ENCODE measurements at regions not wholly inside any gene's neighbourhood (a gene's known extent, or its start where the extent isn't known, plus 50 kb on each side); places are given as distances from the start of the nearest gene placed in this dataset.

DNA sequence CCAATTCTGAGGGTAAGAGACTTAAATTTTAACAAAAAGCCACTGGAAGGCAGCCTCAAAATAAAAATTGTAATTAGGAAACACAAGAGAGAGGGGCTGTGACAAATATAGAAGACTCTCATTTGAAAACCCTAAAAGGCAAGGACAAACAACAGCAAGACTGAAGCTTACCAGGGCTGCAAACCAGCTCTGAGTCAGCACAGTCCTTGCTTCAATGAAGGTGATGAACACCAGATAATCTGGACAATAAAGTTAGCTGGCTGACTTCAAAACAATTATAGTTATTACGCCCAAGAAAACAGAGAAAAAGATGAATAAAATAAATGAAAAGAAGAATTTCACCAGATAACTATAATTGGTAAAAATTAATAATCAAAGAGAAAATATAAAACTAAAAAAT, 149.3 kb upstream of the NSMCE3 start:
- no peak for DNase-seq

DNA sequence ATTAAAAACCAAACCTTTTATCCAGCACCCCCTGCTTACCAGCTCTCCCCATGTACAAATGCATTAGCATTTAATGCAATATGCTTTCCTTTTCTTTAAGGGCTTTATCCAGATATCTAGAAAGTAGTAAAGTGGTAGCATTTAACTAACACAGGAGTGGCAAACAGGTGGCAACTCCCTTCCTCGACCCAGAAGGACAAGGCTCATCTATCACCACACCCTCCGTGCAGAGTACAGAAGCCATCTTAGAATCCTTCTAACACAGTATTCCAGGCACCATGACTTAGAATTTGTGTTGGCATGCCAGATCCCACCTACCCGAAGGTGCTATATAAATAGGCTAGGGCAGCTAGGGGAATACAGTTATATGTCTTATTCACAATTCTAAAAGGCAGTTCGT, 148.6 kb upstream of the NSMCE3 start:
- no peak for DNase-seq

DNA sequence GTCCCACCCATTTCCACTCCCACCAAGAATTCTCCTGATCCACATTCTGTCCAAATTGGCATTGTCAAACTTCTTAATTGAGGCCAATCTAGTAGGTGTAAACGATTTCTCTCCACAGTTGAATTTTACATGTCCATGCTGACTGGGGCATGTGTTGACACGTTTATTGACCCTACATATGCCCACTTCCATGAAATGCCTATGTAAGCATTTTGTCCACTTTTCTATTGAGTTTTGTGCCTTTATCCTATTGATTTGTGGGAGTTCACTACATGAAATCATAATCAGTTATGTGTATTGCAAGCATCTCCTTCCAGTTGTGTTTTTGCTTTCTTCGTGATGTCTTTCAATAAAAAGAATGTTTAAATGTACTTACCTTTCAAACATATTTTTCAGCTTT, 141.7 kb upstream of the NSMCE3 start:
- DNase-seq, result no peak

DNA sequence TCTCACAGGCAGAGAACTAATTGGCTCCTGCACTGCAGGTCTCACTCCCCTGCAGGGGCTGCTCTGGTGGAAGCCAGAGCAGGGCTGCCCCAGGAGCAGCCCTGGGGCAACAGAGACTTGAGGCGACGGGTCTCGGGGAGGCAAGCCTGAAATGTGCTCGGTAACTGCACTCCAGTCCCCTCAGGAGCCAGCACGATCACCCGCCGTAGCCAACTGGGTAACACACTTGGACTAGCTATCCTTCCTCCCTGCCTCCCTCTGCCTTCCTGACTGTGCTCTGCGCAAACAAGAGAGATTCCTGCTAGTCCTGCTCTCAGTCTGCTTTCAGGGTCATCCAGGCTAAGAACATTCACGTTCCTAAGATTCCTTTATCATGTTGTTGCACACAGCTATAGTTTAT, 140.7 kb upstream of the NSMCE3 start:
- no peak for DNase-seq

DNA sequence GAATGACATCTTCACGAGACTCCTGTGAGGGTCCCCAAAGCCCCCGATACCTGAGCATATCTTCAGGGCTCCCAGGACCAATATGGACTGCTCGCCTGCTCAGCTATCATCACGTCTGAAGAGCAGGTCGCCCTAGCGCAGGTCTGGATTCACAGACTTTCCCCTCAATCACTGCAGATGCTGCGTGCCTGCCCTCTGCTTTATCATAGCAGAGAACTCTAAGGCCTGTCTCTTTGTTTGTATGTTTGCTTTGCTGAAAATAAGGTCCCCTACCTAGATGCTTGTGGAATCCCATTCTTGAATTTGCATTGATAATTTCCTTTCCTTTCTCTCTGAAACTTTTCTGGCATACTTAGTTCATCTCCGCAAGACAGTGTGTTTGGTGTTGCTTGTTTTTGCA, 140.3 kb upstream of the NSMCE3 start:
- DNase-seq, result no peak

DNA sequence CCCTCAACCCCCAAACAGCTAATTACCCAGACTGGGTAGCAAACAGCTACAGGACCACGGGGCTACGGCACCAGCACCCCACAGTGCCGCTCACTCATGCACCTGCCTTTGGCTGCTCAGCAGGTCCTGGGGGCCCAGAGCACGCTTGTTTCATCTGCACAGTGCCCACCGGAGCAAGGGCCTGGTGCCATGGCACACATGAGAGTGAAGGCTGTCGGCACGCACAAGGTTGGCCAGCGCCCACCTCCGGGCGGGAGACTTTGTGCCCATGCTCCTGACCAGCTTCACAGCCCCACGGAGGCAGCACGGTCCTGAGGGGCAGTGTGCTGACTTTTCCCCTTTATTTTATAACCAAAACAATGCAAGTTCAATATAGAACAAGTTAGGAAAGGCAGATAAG, 135.9 kb upstream of the NSMCE3 start:
- no peak for DNase-seq

DNA sequence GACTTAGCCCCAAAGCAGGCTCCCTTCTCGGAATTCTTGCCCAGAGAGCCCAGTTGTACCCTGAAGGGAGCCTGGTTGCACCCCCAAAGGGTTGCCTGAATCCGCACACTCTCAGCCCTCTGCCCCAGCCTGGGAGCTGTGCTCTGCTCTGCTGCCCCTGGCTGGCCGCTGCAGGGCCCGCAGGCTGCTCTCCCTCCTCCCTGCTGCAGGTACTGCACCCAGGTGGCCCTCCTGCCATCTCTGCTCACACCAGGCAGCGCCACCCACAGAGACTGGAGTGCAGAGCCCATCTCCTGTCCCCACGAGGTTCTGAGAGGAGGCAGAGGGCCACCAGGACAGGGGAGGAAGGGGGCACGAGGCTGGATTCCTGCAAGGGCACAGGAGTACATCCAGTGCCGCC, 134.2 kb upstream of the NSMCE3 start:
- no peak for DNase-seq

DNA sequence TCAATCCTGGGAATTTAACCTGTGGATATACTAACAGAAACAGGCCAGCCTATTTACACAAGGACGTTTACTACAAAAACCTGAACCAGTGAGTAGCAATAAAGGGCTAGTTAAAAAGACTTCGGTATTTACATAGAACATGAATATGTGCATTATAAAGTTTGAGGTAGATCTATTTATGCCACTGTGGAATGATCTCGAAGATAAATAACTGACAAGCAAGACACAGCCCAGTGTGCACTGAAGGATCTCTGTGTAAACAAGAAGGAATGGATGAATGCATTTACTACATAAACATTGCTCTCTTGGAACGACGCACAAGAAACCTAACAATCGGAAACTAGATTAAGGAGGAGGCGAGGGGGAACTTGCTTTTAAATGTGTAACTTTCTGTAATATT, 132.0 kb upstream of the NSMCE3 start:
- DNase-seq, result peak; percentile 48

DNA sequence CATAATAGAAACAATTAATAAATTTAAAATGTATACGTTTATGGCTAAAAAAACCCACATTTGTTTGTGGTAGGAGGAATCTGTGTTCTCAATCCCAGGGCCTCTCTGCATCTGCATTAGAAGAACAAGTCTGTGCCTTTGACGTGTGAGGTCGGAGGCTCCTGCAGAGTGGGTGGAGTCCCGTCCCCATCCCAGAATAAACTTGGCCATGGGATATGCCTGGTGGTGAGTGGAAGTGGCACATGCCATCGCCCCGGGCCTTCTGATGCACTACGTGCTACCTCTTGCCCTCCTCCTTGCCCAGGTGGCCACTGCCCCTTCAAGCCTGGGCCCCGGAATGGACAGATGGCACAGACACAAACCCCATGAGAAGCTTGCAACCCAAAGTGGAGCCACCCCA, 131.1 kb upstream of the NSMCE3 start:
- no peak for DNase-seq

DNA sequence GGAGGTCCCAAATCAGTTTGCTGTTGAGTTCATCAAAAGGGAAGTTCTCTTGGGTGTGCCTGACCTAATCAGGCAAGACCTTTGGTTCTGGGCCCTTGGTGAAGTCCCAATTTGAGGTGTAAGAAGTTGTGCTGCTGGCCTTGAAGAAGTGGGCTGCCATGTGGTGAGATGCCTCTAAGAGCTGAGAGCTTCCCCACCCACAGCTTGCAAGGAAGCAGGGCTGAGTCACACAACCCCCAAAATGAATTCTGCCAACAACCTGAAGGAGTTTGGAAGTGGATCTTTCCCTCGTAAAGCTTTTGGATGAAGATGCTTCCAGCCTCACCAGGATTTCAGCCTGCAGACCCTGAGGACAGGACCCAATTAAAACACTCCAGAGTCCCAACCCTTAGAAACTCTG, 129.3 kb upstream of the NSMCE3 start:
- DNase-seq, result no peak

DNA sequence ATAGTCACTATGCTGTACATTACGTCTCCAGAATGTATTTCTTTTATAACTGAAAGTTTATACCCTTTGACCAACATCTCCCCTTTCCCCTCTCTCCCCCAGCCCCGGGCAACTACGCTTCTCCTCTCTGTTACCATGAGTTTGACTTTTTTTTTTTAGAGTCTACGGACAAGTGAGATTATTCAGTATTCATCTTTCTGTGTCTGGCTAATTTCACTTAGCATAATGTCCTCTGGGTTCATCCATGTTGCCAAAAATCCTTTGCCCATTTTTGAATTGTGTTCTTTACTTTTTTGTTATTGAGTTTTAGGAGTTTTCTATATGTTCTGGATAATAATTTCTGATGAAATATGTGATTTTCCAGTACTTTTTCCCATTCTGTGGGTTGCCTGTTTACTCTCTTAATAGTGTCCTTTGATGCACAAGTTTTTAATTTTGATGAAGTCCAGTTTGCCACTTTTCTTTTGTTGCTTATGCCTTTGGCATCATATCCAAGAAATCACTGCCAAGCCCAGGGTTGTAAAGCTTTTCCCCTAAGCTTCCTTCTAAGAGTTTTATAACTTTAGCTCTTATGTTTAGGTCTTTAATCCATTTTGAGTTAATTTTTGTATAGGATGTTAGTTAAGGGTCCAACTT, 126.7 kb upstream of the NSMCE3 start:
- no peak for DNase-seq

DNA sequence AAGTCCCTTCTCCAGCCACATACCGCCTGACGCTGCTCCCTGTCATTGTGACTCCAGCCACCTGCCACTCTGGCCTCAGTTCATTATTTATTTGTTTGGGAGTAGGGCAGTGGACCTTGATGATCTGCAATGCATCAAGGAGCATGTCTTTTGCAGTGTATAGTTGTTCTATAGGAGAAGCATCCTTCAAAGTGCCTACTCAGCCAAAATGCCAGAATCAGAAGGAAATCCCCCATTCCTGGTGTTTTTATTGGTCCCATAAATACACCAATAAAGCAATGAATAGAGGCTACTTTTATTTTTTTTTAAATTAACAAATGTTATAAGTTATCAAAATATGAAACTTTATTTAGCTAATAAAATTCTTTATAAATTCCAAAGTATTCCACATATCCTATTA, 123.8 kb upstream of the NSMCE3 start:
- DNase-seq, result no peak

DNA sequence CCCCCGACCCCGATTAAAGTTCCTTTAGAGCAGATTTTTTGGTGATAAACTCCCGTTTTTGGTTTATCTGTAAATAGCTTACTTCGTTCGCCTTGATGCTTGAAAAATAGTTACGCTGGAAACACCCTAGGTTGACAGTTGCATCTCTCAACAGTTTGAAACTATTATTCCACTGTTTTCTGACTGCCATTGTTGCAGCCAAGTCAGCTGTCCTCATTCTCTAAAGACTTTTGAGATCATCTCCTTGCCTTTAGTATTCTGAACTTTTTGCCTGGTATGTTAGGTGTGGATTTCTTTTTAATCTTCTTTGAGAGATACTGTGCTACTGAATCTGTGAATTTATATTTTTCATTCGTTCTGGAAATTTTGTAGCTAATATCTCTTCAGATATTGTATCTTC, 122.7 kb upstream of the NSMCE3 start:
- DNase-seq, result no peak

DNA sequence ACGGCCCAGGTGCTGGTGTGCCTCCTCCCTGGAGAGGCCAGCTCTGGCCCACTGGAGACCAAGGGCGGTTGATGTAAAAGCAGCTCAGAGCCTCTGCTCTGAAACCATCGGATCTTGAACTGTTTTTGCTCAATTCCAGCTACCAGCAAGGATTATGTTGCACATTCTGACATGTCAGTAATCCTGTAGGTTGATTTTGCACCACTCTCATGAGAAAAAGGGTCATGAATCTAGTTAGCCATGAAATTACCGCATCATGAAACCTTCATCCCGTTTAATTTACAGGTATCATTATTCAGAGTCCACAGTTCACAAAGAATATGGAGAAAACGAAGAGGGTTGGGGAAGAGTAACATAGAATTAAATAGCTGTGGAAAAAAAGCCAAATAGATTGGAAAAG, 120.4 kb upstream of the NSMCE3 start:
- DNase-seq, result no peak

DNA sequence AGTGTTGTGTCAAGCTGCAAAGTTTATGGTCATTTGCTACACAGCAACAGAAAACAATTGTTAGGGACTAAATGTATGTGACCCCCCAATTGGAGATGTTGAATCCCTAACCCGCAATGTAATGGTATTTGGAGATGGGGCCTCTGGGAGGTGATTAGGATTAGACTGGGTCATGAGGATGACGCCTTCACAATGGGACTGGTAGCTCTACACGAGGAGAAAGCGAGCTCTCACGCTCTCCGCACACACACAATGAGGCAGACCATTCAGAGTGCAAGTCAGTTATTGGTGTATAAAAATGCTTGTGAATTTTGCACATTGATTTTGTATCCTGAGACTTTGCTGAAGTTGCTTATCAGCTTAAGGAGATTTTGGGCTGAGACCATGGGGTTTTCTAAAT, 116.9 kb upstream of the NSMCE3 start:
- DNase-seq, result no peak

DNA sequence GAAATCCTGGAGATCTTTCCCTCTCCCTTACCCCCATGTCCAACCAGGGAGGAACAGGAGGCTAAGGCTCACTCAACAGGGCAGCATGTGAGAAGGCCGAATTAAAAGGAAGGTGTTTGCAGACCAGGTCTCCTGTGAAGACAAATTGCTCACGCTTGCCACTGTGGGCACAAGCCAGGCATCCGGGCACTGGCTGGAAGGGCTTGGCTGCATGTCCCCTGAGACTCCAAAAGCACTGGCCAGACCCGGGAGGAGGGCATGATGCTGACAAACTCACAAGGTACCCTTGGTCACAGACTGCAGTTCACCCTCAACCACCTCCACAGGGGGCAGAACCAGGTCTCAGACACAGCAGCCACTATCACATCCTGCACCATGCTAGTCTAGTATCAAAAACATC, 113.7 kb upstream of the NSMCE3 start:
- DNase-seq, result no peak

DNA sequence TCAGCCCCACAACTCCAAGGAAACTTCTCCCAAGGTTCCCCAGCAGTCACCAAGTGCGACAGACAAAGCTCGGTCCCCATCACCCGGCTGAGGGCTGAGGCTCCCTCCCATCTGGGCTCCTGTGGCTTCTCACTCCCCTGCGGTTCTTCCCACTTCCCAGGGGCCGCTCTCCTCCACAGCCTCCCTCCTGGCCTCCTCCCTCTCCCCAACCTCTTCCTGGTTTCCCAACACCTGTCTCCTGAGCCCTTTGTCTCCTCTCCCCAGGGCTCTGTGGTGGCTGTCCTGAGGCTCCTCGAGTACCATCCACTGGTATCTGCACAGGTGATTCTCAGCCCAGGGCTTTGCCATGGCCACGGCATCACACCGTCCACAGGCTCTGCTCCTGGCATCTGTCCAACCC, 113.2 kb upstream of the NSMCE3 start:
- no peak for DNase-seq

DNA sequence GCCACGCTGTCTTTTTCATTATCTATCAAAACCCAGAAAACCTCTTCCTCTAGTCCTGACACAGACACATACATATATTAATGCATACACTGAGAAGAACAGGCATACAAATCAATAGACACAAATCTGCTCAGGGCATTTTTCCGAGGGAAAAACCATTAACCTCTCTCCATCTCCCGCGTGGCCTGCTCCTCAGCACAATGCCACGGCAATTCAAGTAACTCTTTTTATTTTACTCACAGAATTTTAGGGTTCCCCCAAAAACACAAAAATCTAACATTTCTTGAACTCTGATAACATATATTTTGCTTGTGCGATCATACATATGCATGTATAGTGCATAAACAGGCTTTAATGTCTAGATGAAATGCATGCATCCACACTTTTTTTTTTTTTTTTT, 110.8 kb upstream of the NSMCE3 start:
- DNase-seq, result no peak

DNA sequence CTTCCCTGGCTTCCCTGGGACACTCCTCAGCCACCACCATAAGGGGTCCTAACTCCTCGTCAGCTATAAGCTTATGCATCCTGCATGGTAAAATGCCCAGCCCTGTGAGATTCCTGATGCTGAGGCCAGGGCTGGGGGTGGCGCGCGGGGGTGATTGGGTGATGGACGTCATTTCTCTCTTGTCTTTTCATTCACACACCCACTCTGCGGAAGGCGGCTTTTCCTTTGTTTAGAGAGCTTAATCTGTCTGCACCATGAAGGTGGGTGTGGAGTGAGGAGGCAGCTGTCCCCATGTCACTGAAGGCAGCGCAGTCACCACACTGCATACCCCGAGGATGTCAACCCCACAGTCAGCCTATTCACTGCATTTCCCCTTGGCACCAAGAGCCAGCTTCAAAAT, 110.0 kb upstream of the NSMCE3 start:
- DNase-seq, result no peak

DNA sequence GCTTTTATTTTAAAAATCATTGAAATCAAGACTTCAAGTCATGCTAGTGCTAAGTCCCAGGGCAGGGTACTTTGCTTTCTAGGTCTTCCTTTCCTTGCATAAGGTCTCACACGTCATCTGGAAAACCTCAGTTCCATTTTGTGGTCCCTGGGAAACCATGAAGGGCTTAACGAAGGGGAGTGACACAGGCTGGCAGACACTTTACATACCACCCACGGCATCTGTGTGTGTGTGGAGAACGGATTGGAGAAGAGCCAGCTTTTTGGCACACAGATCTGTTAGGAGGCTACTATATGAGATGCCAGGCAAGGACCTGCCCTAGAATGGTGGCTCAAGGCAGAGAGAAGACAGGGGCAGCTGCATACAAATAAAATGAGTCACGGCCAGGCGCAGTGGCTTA, 107.5 kb upstream of the NSMCE3 start:
- DNase-seq, result no peak

DNA sequence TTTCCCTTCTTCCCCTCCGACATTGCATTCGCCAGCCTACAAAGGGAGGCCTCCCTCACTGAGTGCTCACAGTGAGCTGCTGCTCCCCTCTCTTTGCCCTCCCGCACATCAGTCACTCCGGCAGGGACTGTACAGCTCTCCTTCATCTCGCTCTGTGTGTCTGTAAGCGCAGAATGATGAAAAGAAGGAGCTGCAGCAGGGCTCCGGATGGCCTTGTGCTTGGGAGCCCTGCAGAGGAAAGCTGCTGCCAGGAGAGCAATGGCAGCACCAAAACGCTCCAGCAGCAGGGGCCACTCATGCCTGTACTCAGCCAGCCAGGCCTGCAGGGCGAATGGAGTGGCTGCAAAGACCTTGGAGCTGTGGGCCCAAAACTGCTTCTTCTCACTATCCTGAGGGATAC, 107.0 kb upstream of the NSMCE3 start:
- DNase-seq, result no peak

DNA sequence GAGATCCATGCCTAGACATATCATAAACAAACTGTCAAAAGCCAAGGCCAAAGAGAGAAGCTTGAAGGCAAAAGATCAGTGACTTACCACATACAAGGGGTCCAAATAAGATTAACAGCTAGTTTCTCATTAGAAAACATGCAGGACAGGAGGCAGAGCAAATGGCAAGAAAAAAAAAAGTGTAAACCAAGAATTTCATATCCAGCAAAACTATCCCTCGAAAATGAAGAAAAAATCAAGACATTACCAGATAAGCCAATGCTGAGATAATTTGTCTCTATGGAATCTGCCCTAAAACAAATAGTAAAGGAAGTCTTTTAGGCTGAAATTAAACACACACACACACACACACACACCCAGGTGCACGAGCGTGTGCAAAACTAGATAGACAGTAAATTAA, 99.6 kb upstream of the NSMCE3 start:
- DNase-seq, result no peak

DNA sequence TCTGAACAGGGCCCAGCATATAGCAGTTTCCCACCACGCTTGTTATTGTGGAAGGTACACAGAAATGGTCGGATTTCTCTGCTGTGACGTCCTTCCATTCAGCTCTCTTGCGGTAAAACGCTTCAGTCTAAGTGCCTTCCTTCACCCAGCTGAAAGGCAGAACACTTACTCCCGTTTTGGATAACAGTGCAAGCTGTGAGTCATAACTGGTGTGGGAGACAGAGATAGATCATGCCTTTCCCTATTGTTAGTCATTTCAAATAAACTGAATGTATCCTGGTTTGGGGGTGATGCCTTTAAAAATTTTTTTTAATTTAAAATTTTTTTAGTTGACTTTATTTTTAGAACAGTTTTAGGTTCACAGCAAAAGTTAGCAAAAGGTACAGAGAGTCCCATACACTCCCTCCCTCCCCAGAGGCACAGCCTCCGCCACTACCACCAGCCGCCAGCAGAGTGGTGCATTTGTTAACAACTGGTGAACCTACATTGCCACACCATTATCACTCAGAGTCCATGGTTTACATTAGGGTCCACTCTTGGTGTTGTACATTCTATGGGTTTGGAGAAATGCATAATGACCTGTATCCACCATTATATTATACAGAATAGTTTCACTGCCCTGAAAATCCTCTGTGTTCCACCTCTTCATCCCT, 94.9 kb upstream of the NSMCE3 start:
- peak; percentile 43 for DNase-seq

DNA sequence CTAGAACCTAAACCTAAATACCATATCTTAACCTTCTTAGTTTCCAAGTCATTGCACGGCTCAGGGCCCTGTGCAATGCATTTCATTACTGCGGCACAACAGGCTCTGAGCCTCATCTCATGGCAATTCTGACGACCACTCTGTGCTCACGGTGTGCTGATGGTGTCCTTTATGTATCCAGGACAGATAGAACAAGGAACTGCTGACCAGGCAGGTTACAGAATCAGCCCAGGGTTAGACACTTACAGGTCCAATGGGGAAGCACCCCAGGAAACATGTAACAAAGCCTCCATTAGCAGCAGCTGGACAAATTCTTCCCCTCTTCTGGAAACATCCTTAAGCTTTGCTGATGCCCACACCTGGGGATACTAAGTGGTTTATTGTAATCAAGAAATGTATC, 91.9 kb upstream of the NSMCE3 start:
- no peak for DNase-seq

DNA sequence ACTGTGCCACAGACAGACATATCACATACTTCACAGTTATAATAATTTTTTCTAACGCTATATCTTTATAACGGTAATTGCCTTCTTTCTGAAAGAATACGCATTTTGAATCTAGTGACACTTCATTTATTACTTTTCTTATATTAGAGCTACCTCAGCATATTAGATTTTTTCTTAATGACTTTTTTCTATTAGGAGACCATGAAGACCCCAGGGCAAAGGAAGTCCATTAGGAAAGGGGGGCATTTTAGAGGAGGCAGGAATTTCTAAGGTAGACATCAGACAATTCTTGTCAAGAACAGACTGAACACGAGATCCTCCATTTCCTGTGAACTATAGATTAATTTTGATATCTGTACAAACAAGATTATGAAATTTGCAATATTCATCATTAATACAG, 90.5 kb upstream of the NSMCE3 start:
- no peak for DNase-seq

DNA sequence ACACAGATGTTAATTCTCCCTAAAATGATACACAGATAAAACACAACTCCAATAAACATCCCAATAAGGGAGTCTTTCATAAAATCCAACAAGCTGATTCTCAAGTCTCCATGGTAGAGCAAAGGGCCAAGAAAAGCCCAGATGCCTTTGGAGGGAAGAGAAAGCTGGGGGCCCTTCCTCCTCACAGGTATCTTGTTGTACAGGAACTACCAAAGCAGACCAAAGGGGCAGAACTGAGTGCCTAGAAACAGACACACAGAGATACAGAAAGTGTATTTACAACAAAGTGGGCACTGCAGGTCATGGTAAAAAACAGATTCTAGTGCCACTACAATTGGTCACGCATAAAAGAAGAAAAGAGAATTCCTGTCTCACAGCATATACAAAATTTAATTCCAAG, 87.2 kb upstream of the NSMCE3 start:
- DNase-seq, result no peak

Measured in kidney glomerular epithelial cell (primary cell).